GM12891 (cell line): ENCODE measurements at regions not wholly inside any gene's neighbourhood (a gene's known extent, or its start where the extent isn't known, plus 50 kb on each side); places are given as distances from the start of the nearest gene placed in this dataset.

ENCODE experiments used
- PAX5 ChIP-seq: IDR thresholded peaks from 2 replicates; pipeline ENCODE4 v1.6.1; 2011; ENCODE audit warnings: low read length, moderate library complexity, mild to moderate bottlenecking; ENCODE audit not compliant: insufficient read depth, severe bottlenecking
- POLR2A ChIP-seq: IDR thresholded peaks from 2 replicates; pipeline ENCODE4 v1.6.1; 2011; ENCODE audit warnings: low read depth, low read length, control low read depth
- POLR2AphosphoS5 ChIP-seq: IDR thresholded peaks from 2 replicates; pipeline ENCODE4 v1.6.1; 2011; ENCODE audit warnings: low read depth, low read length, control low read depth
- TAF1 ChIP-seq: IDR thresholded peaks from 2 replicates; pipeline ENCODE4 v1.6.1; 2011; ENCODE audit warnings: low read depth, low read length, control low read depth

DNA sequence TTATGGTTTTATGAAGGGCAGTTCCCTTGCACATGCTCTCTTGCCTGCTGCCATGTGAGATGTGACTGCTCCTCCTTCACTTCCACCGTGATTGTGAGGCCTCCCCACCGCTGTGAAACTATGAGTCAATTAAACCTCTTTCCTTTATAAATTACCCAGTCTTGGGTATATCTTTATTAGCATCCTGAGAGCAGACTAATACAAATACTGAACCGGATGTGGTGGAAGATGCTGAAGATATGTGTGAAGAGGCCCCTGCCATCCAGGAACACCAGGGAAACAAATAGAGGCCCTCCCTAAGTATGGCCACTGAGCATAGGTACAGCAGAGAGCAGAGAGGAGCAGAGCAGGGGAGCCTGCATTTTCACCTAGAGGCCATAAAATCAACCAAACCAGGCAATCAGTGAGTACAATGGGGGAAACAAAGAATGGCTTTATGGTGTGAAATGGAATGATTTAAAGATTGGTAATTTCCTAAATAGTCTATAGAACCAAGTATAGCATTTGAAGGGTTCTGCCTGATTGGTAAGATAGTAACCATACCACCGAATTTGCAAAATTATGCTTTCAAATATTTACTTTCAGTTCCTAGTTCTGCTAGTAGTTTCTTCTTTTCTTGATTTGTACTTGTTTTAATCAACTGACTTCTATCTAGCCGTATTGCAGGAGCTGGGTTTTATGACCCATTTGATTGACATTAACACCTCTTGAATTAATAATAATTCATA is 421.6 kb downstream of the IRX1 start:
- TF ChIP-seq POLR2A (no peak), POLR2AphosphoS5 (no peak), TAF1 (no peak), PAX5 (no peak)
